HepG2 (cell line): ENCODE measurements at regions not wholly inside any gene's neighbourhood (a gene's known extent, or its start where the extent isn't known, plus 50 kb on each side); places are given as distances from the start of the nearest gene placed in this dataset.

ENCODE experiments used
- ATAC-seq: fragments of 200-7000 bp; cut with Tn5 transposase; 3 replicates; pipeline ENCODE4 v1.9.1; 2020; ENCODE audit warnings: mild to moderate bottlenecking, moderate library complexity
- BruUV-seq: library from RNA; stranded (reverse); fragments of 400-500 nt; replicated peaks from 2 replicates; lab custom pipeline; 2021; lab: Mats Ljungman, UMichigan
- CTCF ChIA-PET: fragments of 300-600 bp; formaldehyde crosslinking; extraction: SDS; loops from one replicate; lab custom pipeline; 2021; ENCODE audit warnings: low total read pairs, inconsistent platforms, low intra/inter-chr PET ratio; lab: Yijun Ruan, JAX
- POLR2A ChIA-PET: fragments of 350-600 bp; sonication (Branson Sonifier 250); formaldehyde crosslinking; loops from one replicate; lab custom pipeline; 2020; ENCODE audit warnings: antibody characterized with exemption, inconsistent platforms; lab: Yijun Ruan, JAX
- DNase-seq: peaks from one replicate; pipeline ENCODE4 v3.0.0-alpha.2; 2015; ENCODE audit warnings: low spot score
- FAIRE-seq: peaks from 3 replicates; lab custom pipeline; 2011; peaks lifted over from hg19 to GRCh38; lab: Jason Lieb, UNC
- H2AFZ ChIP-seq: one replicate; pipeline ENCODE4 v1.6.1; 2011; ENCODE audit warnings: low read length, inconsistent platforms
- H3K27ac ChIP-seq: fragments of 300-600 bp; 3 replicates; pipeline ENCODE4 v1.8.0; 2011; ENCODE audit warnings: mixed run types, mild to moderate bottlenecking, mixed read lengths, low read length, inconsistent platforms; ENCODE audit not compliant: insufficient read depth; ENCODE audit errors: extremely low read length
- H3K27me3 ChIP-seq, 2 experiments: fragments of 200-600 bp in 1 of 2; 2 replicates in 1 of 2; 3 replicates in 1 of 2; pipeline versions ENCODE4 v1.6.0 to v1.8.0; 2011; ENCODE audit warnings: low read length in 2 of 2, mild to moderate bottlenecking in 2 of 2, moderate library complexity in 2 of 2, inconsistent platforms in 1 of 2; ENCODE audit not compliant: insufficient read depth in 2 of 2, control insufficient read depth in 1 of 2
- H3K36me3 ChIP-seq, 2 experiments: fragments of 200-600 bp in 1 of 2; replicated peaks in 1 of 2; 2 replicates in 1 of 2; 3 replicates in 1 of 2; pipeline versions ENCODE4 v1.5.1 to v1.8.0; 2011; ENCODE audit warnings: low read length in 2 of 2, inconsistent platforms in 1 of 2; ENCODE audit not compliant: insufficient read depth in 2 of 2, control insufficient read depth in 1 of 2
- H3K4me1 ChIP-seq: 2 replicates; pipeline ENCODE4 v1.5.1; 2012; ENCODE audit warnings: low read length, inconsistent platforms; ENCODE audit not compliant: insufficient read depth
- H3K4me2 ChIP-seq: 2 replicates; pipeline ENCODE4 v1.6.0; 2011; ENCODE audit warnings: low read depth, low read length, inconsistent platforms
- H3K4me3 ChIP-seq, 3 experiments: fragments of 200-600 bp in 1 of 3; sonication (generic), shearing (Covaris generic) in 1 of 3; replicated peaks in 1 of 3; 2 replicates each; pipeline ENCODE4 v1.5.1; 2011 to 2016; ENCODE audit warnings: low read length in 3 of 3, inconsistent platforms in 2 of 3, low read depth in 2 of 3, mild to moderate bottlenecking in 2 of 3, control low read depth in 1 of 3, mixed read lengths in 1 of 3; ENCODE audit not compliant: insufficient read depth in 1 of 3
- H3K79me2 ChIP-seq: one replicate; pipeline ENCODE4 v1.6.1; 2011; ENCODE audit warnings: low read length, inconsistent platforms; ENCODE audit not compliant: insufficient read depth
- H3K9ac ChIP-seq: 2 replicates; pipeline ENCODE4 v1.6.0; 2011; ENCODE audit warnings: mild to moderate bottlenecking, low read depth, low read length, inconsistent platforms; ENCODE audit not compliant: insufficient read depth
- H3K9me3 ChIP-seq: 2 replicates; pipeline ENCODE4 v1.5.1; 2012; ENCODE audit warnings: mild to moderate bottlenecking, low read length
- H4K20me1 ChIP-seq: 2 replicates; pipeline ENCODE4 v1.6.0; 2011; ENCODE audit warnings: inconsistent platforms, mild to moderate bottlenecking, low read length, moderate library complexity; ENCODE audit not compliant: insufficient read depth
- CREB3 ChIP-seq: sonication (generic); formaldehyde crosslinking; IDR thresholded peaks from 2 replicates; pipeline ENCODE4 v1.5.0; 2020; ENCODE audit warnings: missing genetic modification reagents
- ETV6 ChIP-seq: sonication (generic); formaldehyde crosslinking; conservative IDR thresholded peaks from 2 replicates; pipeline ENCODE4 v1.4.0; 2020; ENCODE audit warnings: missing genetic modification reagents
- FOXA3 ChIP-seq: IDR thresholded peaks from 2 replicates; pipeline ENCODE4 v1.6.1; 2016; ENCODE audit warnings: missing genetic modification reagents, missing compliant biosample characterization
- MLXIP ChIP-seq: sonication (generic); formaldehyde crosslinking; IDR thresholded peaks from 2 replicates; pipeline ENCODE4 v1.9.0; 2021; ENCODE audit warnings: missing genetic modification reagents, borderline replicate concordance
- MYNN ChIP-seq: sonication (generic); formaldehyde crosslinking; IDR thresholded peaks from 2 replicates; pipeline ENCODE4 v1.4.0; 2020; ENCODE audit warnings: mild to moderate bottlenecking, low read depth, missing genetic modification reagents
- MYPOP ChIP-seq: sonication (generic); formaldehyde crosslinking; IDR thresholded peaks from 2 replicates; pipeline ENCODE4 v1.8.1; 2023; ENCODE audit warnings: mild to moderate bottlenecking, moderate library complexity, missing genetic modification reagents
- MZF1 ChIP-seq: sonication (generic); formaldehyde crosslinking; IDR thresholded peaks from 2 replicates; pipeline ENCODE4 v1.8.1; 2023; ENCODE audit warnings: mild to moderate bottlenecking, missing genetic modification reagents, borderline replicate concordance
- PAF1 ChIP-seq: IDR thresholded peaks from 2 replicates; pipeline ENCODE4 v1.6.1; 2016; ENCODE audit warnings: missing genetic modification reagents, missing compliant biosample characterization
- PRMT3 ChIP-seq: sonication (generic); formaldehyde crosslinking; IDR thresholded peaks from 2 replicates; pipeline ENCODE4 v1.8.1; 2022; ENCODE audit warnings: low read depth, mild to moderate bottlenecking, moderate library complexity, missing genetic modification reagents, borderline replicate concordance
- ZBTB14 ChIP-seq: sonication (generic); formaldehyde crosslinking; IDR thresholded peaks from 2 replicates; pipeline ENCODE4 v1.4.0; 2020; ENCODE audit warnings: missing genetic modification reagents
- ZKSCAN1 ChIP-seq: fragments of 150-350 bp; IDR thresholded peaks from 2 replicates; pipeline ENCODE4 v1.6.1; 2014; ENCODE audit warnings: low read length
- ZMYM4 ChIP-seq: sonication (generic); formaldehyde crosslinking; IDR thresholded peaks from 2 replicates; pipeline ENCODE4 v1.8.1; 2023; ENCODE audit warnings: mild to moderate bottlenecking, missing genetic modification reagents
- ZNF598 ChIP-seq: sonication (generic); formaldehyde crosslinking; IDR thresholded peaks from 2 replicates; pipeline ENCODE4 v1.5.1; 2020; ENCODE audit warnings: mild to moderate bottlenecking, missing genetic modification reagents, borderline replicate concordance
- WGBS: methylation state at CpG from one replicate; pipeline ENCODE4 v1.1.6; 2017; ENCODE audit warnings: low lambda C conversion rate; 5-methylcytosine and 5-hydroxymethylcytosine counted together
- in situ Hi-C: cut with HindIII; loops from 2 replicates; pipeline ENCODE4 v1.10.0; 2017; ENCODE audit warnings: low pct_unique_long_range_greater_than_20kb; ENCODE audit not compliant: extremely low pct_ligation_motif_present
- intact Hi-C: fragments of 100-400 bp; cut with micrococcal nuclease; formaldehyde crosslinking; loops from one replicate; pipeline ENCODE4 v1.10.0; 2022; ENCODE audit not compliant: unreplicated experiment

DNA sequence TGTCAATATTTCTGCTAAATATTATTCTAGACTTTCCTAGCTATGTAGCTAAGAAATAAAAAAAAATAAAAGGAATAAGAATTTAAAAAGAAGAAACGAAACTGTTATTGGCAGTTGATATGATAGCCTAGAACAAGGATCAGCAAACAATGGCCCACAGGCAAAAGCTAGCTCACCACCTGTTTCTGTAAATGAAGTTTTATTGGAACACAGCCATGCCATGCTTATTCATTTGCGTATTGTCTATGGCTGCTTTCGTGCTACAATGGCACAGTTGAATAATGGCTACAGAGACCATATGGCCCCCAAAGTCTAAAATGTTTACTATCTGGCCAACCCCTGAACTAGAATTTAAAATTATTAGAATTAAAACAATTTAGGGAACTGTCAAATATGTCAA, 952.6 kb upstream of the MAP3K7 start (continued):
- no peak for TF ChIP-seq ZBTB14 (CRISPR knock-in tag)
- TF ChIP-seq FOXA3: no peak
- TF ChIP-seq, all 625 proteins: peak for 0

DNA sequence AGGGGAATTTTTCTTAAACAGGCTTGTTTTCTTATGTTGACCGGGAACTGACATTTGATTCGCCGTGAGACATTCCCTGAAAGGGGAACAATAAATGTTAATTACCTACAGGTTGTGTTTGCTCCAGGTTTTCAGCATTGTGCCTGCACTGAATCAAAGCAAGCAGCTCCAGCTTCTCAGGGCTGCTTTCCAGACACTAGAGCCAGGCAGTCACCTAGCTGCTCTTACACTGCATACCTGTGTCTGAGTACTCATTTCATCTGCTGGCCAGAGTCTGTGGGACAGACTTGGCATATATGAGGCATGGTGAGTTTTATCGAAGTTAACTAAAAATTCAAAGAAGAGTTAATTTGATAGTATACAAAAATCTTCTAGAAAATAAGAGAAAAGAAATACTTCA, 951.8 kb upstream of the MAP3K7 start:
- H3K4me2 ChIP-seq: no peak overlapping the region
- in situ Hi-C loops: no loop called here
- H3K9me3 ChIP-seq: no peaks in the 10 kb centered on the region
- no peak overlapping the region for H2AFZ ChIP-seq
- H3K9ac ChIP-seq: no peak overlapping the region
- no peak for ATAC-seq
- no peaks in the 10 kb centered on the region for H3K36me3 ChIP-seq
- WGBS: 0% methylated on average over 4 of the region's 4 CpGs
- no peak for TF ChIP-seq ZMYM4
- no peak for TF ChIP-seq PAF1 (CRISPR knock-in tag)
- no peak for TF ChIP-seq MYNN
- TF ChIP-seq PRMT3 (CRISPR knock-in tag): no peak
- no peak for TF ChIP-seq ZKSCAN1
- ChIA-PET CTCF (no interaction called here), POLR2A (no interaction called here)
- intact Hi-C loops: no loop called here
- H4K20me1 ChIP-seq: no peaks in the 10 kb centered on the region
- no peak for DNase-seq
- H3K27me3 ChIP-seq: no peaks in the 10 kb centered on the region
- no peak for FAIRE-seq
- no TSS peak for BruUV-seq
- no peaks in the 10 kb centered on the region for H3K4me1 ChIP-seq
- no peak overlapping the region for H3K4me3 ChIP-seq
- no peak overlapping the region for H3K27ac ChIP-seq
- no peaks in the 10 kb centered on the region for H3K79me2 ChIP-seq

DNA sequence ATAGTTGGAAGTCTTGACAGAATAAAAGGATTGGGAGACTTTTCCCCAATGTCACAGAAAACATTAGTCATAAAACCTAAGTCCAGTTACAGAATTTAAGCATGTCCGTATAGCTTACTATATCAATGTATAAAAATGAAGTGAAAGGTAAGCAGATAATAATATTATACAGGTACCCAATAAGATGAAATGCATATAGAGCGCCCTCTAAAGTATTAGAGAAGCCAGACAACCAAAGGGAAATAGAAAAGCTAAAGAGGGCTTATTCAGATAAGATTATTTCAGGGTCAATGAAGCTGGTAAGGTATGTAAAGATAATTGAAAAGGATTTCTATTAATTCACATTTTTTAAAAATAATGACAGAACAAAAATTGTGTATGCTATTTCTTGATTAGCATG, 947.7 kb upstream of the MAP3K7 start:
- TF ChIP-seq ETV6 (CRISPR knock-in tag) (no peak), MYPOP (CRISPR knock-in tag) (no peak), ZNF598 (no peak), CREB3 (CRISPR knock-in tag) (no peak), MZF1 (no peak), MLXIP (CRISPR knock-in tag) (no peak)
- Histone ChIP-seq H4K20me1 (no peaks in the 10 kb centered on the region), H3K4me2 (no peak overlapping the region), H2AFZ (no peak overlapping the region), H3K27ac (no peak overlapping the region), H3K9me3 (no peaks in the 10 kb centered on the region), H3K27me3 (no peaks in the 10 kb centered on the region), H3K9ac (no peak overlapping the region), H3K79me2 (no peaks in the 10 kb centered on the region), H3K36me3 (no peaks in the 10 kb centered on the region), H3K4me3 (no peak overlapping the region), H3K4me1 (no peaks in the 10 kb centered on the region)
- ChIA-PET CTCF (no interaction called here), POLR2A (no interaction called here)
- intact Hi-C loops (no loop called here), in situ Hi-C loops (no loop called here)
- no TSS peak for BruUV-seq
- FAIRE-seq (no peak), ATAC-seq (no peak), DNase-seq (no peak)
- 6% methylated on average over 2 of the region's 2 CpGs for WGBS
